WTC11 (cell line): ENCODE measurements at regions not wholly inside any gene's neighbourhood (a gene's known extent, or its start where the extent isn't known, plus 50 kb on each side); places are given as distances from the start of the nearest gene placed in this dataset.
"Not testable (repeated sequence)": the region's sequence is repeated elsewhere in the genome, so short reads cannot be mapped to it uniquely, and the experiment has no call there.

ENCODE experiments used
- ATAC-seq: fragments of 200-7000 bp; cut with Tn5 transposase; 2 replicates; pipeline ENCODE4 v1.10.0; 2021; ENCODE audit warnings: mild to moderate bottlenecking, moderate library complexity
- CTCF ChIA-PET: fragments of 300-600 bp; sonication (Branson Sonifier 250); formaldehyde crosslinking; loops from one replicate; lab custom pipeline; 2021; ENCODE audit warnings: antibody characterized with exemption; lab: Charles Lee
- POLR2A ChIA-PET: fragments of 350-600 bp; sonication (Branson Sonifier 250); formaldehyde crosslinking; loops from one replicate; lab custom pipeline; 2021; ENCODE audit warnings: antibody characterized with exemption; lab: Charles Lee
- DNase-seq: peaks from one replicate; pipeline ENCODE4 v3.0.0; 2021; ENCODE audit warnings: low spot score
- H3K27ac Mint-ChIP-seq: 2 replicates; pipeline ENCODE4 v1.8.0; 2021; ENCODE audit warnings: mixed read lengths
- H3K27me3 Mint-ChIP-seq: 2 replicates; pipeline ENCODE4 v1.8.0; 2021; ENCODE audit warnings: low read depth, mild to moderate bottlenecking, moderate library complexity, mixed read lengths
- H3K36me3 Mint-ChIP-seq: 2 replicates; pipeline ENCODE4 v1.8.0; 2021; ENCODE audit warnings: mixed read lengths
- H3K4me1 Mint-ChIP-seq: 2 replicates; pipeline ENCODE4 v1.8.0; 2022; ENCODE audit warnings: mixed read lengths
- H3K4me3 Mint-ChIP-seq: 2 replicates; pipeline ENCODE4 v1.8.0; 2021; ENCODE audit warnings: mild to moderate bottlenecking, moderate library complexity, mixed read lengths
- H3K9me3 Mint-ChIP-seq: 2 replicates; pipeline ENCODE4 v1.8.0; 2021; ENCODE audit warnings: mixed read lengths
- AFF4 ChIP-seq: sonication (generic); formaldehyde crosslinking; IDR thresholded peaks from 2 replicates; pipeline ENCODE4 v1.8.1; 2023; ENCODE audit warnings: mild to moderate bottlenecking, missing genetic modification reagents, borderline replicate concordance
- ATF1 ChIP-seq: sonication (generic); formaldehyde crosslinking; IDR thresholded peaks from 2 replicates; pipeline ENCODE4 v1.8.1; 2023; ENCODE audit warnings: mild to moderate bottlenecking, moderate library complexity, missing genetic modification reagents
- CDX4 ChIP-seq: fragments of 250-450 bp; sonication (Bioruptor Pico); IDR thresholded peaks from 2 replicates; pipeline ENCODE4 v1.9.0; 2021; ENCODE audit warnings: moderate library complexity, mild to moderate bottlenecking, inconsistent platforms, borderline replicate concordance
- CTCF ChIP-seq: fragments of 200-600 bp; IDR thresholded peaks from 2 replicates; pipeline ENCODE4 v1.8.0; 2022; ENCODE audit warnings: antibody characterized with exemption
- E2F5 ChIP-seq: sonication (generic); formaldehyde crosslinking; IDR thresholded peaks from 2 replicates; pipeline ENCODE4 v1.8.1; 2022; ENCODE audit warnings: mild to moderate bottlenecking, moderate library complexity, missing genetic modification reagents
- FOXK1 ChIP-seq: sonication (generic); formaldehyde crosslinking; IDR thresholded peaks from 2 replicates; pipeline ENCODE4 v1.8.0; 2022; ENCODE audit warnings: mild to moderate bottlenecking, moderate library complexity, missing genetic modification reagents
- GTF2I ChIP-seq: fragments of 250-450 bp; sonication (Bioruptor Pico); conservative IDR thresholded peaks from 2 replicates; pipeline ENCODE4 v1.4.0; 2021; ENCODE audit warnings: mild to moderate bottlenecking
- HMGA2 ChIP-seq: fragments of 250-450 bp; sonication (Bioruptor Pico); IDR thresholded peaks from 2 replicates; pipeline ENCODE4 v1.4.0; 2021; ENCODE audit warnings: mild to moderate bottlenecking, moderate library complexity
- KAT7 ChIP-seq: sonication (generic); formaldehyde crosslinking; IDR thresholded peaks from 2 replicates; pipeline ENCODE4 v1.8.1; 2023; ENCODE audit warnings: missing genetic modification reagents, mild to moderate bottlenecking, borderline replicate concordance
- NR3C1 ChIP-seq: sonication (generic); formaldehyde crosslinking; conservative IDR thresholded peaks from 2 replicates; pipeline ENCODE4 v1.8.1; 2023; ENCODE audit warnings: low read depth, mild to moderate bottlenecking, missing genetic modification reagents
- RORB ChIP-seq: fragments of 250-450 bp; sonication (Bioruptor Pico); IDR thresholded peaks from 2 replicates; pipeline ENCODE4 v1.9.0; 2021; ENCODE audit warnings: mild to moderate bottlenecking
- SOX15 ChIP-seq: fragments of 250-450 bp; sonication (Bioruptor Pico); IDR thresholded peaks from 2 replicates; pipeline ENCODE4 v1.9.0; 2021; ENCODE audit warnings: mild to moderate bottlenecking
- ZNF263 ChIP-seq: sonication (generic); formaldehyde crosslinking; IDR thresholded peaks from 2 replicates; pipeline ENCODE4 v1.8.1; 2022; ENCODE audit warnings: low read depth, mild to moderate bottlenecking, moderate library complexity, missing genetic modification reagents
- ZNF425 ChIP-seq: fragments of 250-450 bp; sonication (Bioruptor Pico); conservative IDR thresholded peaks from 2 replicates; pipeline ENCODE4 v1.9.0; 2021; ENCODE audit warnings: mild to moderate bottlenecking
- TF ChIP-seq, protein P1 (sequence below): sonication (generic); formaldehyde crosslinking; conservative IDR thresholded peaks from 2 replicates; pipeline ENCODE4 v1.8.1; 2023; ENCODE audit warnings: mild to moderate bottlenecking, low read depth, missing genetic modification reagents, moderate library complexity
- TF ChIP-seq, protein P2 (sequence below): sonication (generic); formaldehyde crosslinking; IDR thresholded peaks from 2 replicates; pipeline ENCODE4 v1.8.0; 2022; ENCODE audit warnings: mild to moderate bottlenecking, missing genetic modification reagents

- TF ChIP-seq, protein P1, sequence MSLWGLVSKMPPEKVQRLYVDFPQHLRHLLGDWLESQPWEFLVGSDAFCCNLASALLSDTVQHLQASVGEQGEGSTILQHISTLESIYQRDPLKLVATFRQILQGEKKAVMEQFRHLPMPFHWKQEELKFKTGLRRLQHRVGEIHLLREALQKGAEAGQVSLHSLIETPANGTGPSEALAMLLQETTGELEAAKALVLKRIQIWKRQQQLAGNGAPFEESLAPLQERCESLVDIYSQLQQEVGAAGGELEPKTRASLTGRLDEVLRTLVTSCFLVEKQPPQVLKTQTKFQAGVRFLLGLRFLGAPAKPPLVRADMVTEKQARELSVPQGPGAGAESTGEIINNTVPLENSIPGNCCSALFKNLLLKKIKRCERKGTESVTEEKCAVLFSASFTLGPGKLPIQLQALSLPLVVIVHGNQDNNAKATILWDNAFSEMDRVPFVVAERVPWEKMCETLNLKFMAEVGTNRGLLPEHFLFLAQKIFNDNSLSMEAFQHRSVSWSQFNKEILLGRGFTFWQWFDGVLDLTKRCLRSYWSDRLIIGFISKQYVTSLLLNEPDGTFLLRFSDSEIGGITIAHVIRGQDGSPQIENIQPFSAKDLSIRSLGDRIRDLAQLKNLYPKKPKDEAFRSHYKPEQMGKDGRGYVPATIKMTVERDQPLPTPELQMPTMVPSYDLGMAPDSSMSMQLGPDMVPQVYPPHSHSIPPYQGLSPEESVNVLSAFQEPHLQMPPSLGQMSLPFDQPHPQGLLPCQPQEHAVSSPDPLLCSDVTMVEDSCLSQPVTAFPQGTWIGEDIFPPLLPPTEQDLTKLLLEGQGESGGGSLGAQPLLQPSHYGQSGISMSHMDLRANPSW, result no peak
- TF ChIP-seq KAT7 (no peak), NR3C1 (CRISPR knock-in tag) (no peak), CDX4 (CRISPR knock-in tag) (no peak), ZNF425 (CRISPR knock-in tag) (no peak), GTF2I (CRISPR knock-in tag) (no peak), E2F5 (no peak), HMGA2 (CRISPR knock-in tag) (no peak), ZNF263 (no peak), ATF1 (CRISPR knock-in tag) (no peak)
- TF ChIP-seq, protein P2, sequence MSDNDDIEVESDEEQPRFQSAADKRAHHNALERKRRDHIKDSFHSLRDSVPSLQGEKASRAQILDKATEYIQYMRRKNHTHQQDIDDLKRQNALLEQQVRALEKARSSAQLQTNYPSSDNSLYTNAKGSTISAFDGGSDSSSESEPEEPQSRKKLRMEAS, result no peak
Measured at GRCh38 chr7:24169077-24169624, 114.8 kb upstream of the NPY start (continued).

DNA sequence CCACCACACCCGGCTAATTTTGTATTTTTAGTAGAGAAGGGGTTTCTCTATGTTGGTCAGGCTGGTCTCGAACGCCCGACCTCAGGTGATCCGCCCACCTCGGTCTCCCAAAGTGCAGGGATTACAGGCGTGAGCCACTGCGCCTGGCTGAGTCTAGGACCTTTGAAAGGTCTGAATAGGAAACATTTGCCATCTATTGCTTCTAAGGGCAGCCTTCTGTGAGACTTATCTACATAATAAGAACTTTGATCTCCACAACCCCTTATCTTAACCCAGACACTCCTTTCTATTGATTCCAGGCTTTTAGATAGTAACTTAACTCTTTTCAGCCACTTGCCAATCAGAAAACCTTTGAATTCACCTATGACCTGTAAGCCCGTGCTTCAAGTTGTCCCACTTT lies 112.0 kb upstream of the NPY start:
- H3K27ac Mint-ChIP-seq, H3K27me3 Mint-ChIP-seq, H3K4me1 Mint-ChIP-seq, CTCF ChIA-PET, H3K4me3 Mint-ChIP-seq, POLR2A ChIA-PET, ATAC-seq, H3K36me3 Mint-ChIP-seq, DNase-seq, H3K9me3 Mint-ChIP-seq: not testable (repeated sequence)

DNA sequence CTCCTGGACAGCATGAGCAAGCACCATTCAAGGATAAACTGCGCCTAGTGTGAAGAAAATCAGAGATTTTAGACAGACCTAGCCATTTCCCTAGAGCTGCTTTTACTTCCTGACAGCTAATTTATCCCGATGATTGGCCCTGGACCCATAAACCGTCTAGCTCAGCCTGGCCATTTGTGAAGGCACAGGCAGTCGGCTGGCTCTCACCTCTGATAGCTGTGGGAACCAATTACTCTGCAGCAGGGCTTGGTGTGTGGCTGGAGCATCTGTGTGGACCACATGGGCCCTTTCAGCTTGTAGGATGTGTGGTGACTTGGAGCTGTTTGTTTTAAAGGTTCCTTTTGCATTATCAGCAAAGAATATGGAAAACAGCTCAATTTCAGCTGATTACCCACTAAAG lies 111.1 kb upstream of the NPY start:
- ATAC-seq, result no peak; the same call in 1 of the 2 replicates
- TF ChIP-seq FOXK1 (CRISPR knock-in tag) (no peak), HMGA2 (CRISPR knock-in tag) (no peak), CTCF (no peak), AFF4 (no peak), RORB (CRISPR knock-in tag) (no peak), SOX15 (no peak)
- TF ChIP-seq, protein P2, result no peak

More for the DNA sequence above, 111.1 kb upstream of the NPY start:
- ChIA-PET POLR2A (no interaction called here), CTCF (no interaction called here)
- H3K27ac Mint-ChIP-seq, result no peak overlapping the region
- DNase-seq, result no peak
- H3K36me3 Mint-ChIP-seq, result no peaks in the 10 kb centered on the region
- no peak overlapping the region for H3K4me3 Mint-ChIP-seq
- no peaks in the 10 kb centered on the region for H3K4me1 Mint-ChIP-seq
- H3K27me3 Mint-ChIP-seq, result peaks cover 3% of the 10 kb centered on the region; the same call in 1 of the 2 replicates
- peaks cover 7% of the 10 kb centered on the region; the same call in 1 of the 2 replicates for H3K9me3 Mint-ChIP-seq
